HK-2 (cell line): ENCODE measurements at regions not wholly inside any gene's neighbourhood (a gene's known extent, or its start where the extent isn't known, plus 50 kb on each side); places are given as distances from the start of the nearest gene placed in this dataset.
"Not testable (repeated sequence)": the region's sequence is repeated elsewhere in the genome, so short reads cannot be mapped to it uniquely, and the experiment has no call there.

Experiments used
- DNase-seq: peaks from one replicate; pipeline ENCODE4 v3.0.0-alpha.2; 2018; ENCODE audit not compliant: unreplicated experiment

- no peak for DNase-seq
Observed at GRCh38 chr16:63135069-63135468, 1098.8 kb upstream of the CDH8 start.

- no peak for DNase-seq
Observed at GRCh38 chr16:63131503-63131902, 1095.3 kb upstream of the CDH8 start.

GRCh38 chr16:63130942-63131341 lies 1094.7 kb upstream of the CDH8 start:
- no peak for DNase-seq

GRCh38 chr16:63129411-63130125 lies 1093.3 kb upstream of the CDH8 start:
- DNase-seq: no peak

- DNase-seq: not testable (repeated sequence)
Observed at GRCh38 chr16:63119905-63120304, 1083.7 kb upstream of the CDH8 start.

- DNase-seq: no peak
Observed at GRCh38 chr16:63100082-63100481, 1063.8 kb upstream of the CDH8 start.

GRCh38 chr16:63096857-63097256 lies 1060.6 kb upstream of the CDH8 start:
- no peak for DNase-seq

GRCh38 chr16:63092736-63093135 lies 1056.5 kb upstream of the CDH8 start:
- DNase-seq: no peak

GRCh38 chr16:63082101-63082500 lies 1045.9 kb upstream of the CDH8 start:
- no peak for DNase-seq

GRCh38 chr16:63080746-63081145 lies 1044.5 kb upstream of the CDH8 start:
- no peak for DNase-seq

GRCh38 chr16:63069047-63069446 lies 1032.8 kb upstream of the CDH8 start:
- no peak for DNase-seq

- no peak for DNase-seq
Observed at GRCh38 chr16:63067141-63067540, 1030.9 kb upstream of the CDH8 start.

GRCh38 chr16:63066552-63066951 lies 1030.3 kb upstream of the CDH8 start:
- DNase-seq: no peak

- DNase-seq: no peak
Observed at GRCh38 chr16:63061319-63061718, 1025.1 kb upstream of the CDH8 start.

GRCh38 chr16:63059676-63060075 lies 1023.4 kb upstream of the CDH8 start:
- DNase-seq: no peak

GRCh38 chr16:63057341-63057740 lies 1021.1 kb upstream of the CDH8 start:
- no peak for DNase-seq

- DNase-seq: no peak
Observed at GRCh38 chr16:63050391-63050790, 1014.2 kb upstream of the CDH8 start.

- DNase-seq: no peak
Observed at GRCh38 chr16:63038397-63039106, 1002.3 kb upstream of the CDH8 start.

- no peak for DNase-seq
Observed at GRCh38 chr16:63037761-63038396, 1001.6 kb upstream of the CDH8 start.

GRCh38 chr16:63018581-63019223 lies 982.5 kb upstream of the CDH8 start:
- no peak for DNase-seq

- DNase-seq: no peak
Observed at GRCh38 chr16:63008688-63009087, 972.5 kb upstream of the CDH8 start.

GRCh38 chr16:63005356-63005755 lies 969.1 kb upstream of the CDH8 start:
- no peak for DNase-seq

GRCh38 chr16:62989480-62989879 lies 953.2 kb upstream of the CDH8 start:
- DNase-seq: no peak
